WTC11 (cell line): ENCODE measurements at regions not wholly inside any gene's neighbourhood (a gene's known extent, or its start where the extent isn't known, plus 50 kb on each side); places are given as distances from the start of the nearest gene placed in this dataset.

Source experiments
- ATAC-seq: fragments of 200-7000 bp; cut with Tn5 transposase; 2 replicates; pipeline ENCODE4 v1.10.0; 2021; ENCODE audit warnings: mild to moderate bottlenecking, moderate library complexity
- CTCF ChIA-PET: fragments of 300-600 bp; sonication (Branson Sonifier 250); formaldehyde crosslinking; loops from one replicate; lab custom pipeline; 2021; ENCODE audit warnings: antibody characterized with exemption; lab: Charles Lee
- POLR2A ChIA-PET: fragments of 350-600 bp; sonication (Branson Sonifier 250); formaldehyde crosslinking; loops from one replicate; lab custom pipeline; 2021; ENCODE audit warnings: antibody characterized with exemption; lab: Charles Lee
- DNase-seq: peaks from one replicate; pipeline ENCODE4 v3.0.0; 2021; ENCODE audit warnings: low spot score
- H3K27ac Mint-ChIP-seq: 2 replicates; pipeline ENCODE4 v1.8.0; 2021; ENCODE audit warnings: mixed read lengths
- H3K27me3 Mint-ChIP-seq: 2 replicates; pipeline ENCODE4 v1.8.0; 2021; ENCODE audit warnings: low read depth, mild to moderate bottlenecking, moderate library complexity, mixed read lengths
- H3K36me3 Mint-ChIP-seq: 2 replicates; pipeline ENCODE4 v1.8.0; 2021; ENCODE audit warnings: mixed read lengths
- H3K4me1 Mint-ChIP-seq: 2 replicates; pipeline ENCODE4 v1.8.0; 2022; ENCODE audit warnings: mixed read lengths
- H3K4me3 Mint-ChIP-seq: 2 replicates; pipeline ENCODE4 v1.8.0; 2021; ENCODE audit warnings: mild to moderate bottlenecking, moderate library complexity, mixed read lengths
- H3K9me3 Mint-ChIP-seq: 2 replicates; pipeline ENCODE4 v1.8.0; 2021; ENCODE audit warnings: mixed read lengths
- ARID4B ChIP-seq: sonication (generic); formaldehyde crosslinking; IDR thresholded peaks from 2 replicates; pipeline ENCODE4 v1.8.0; 2023; ENCODE audit warnings: missing genetic modification reagents, mild to moderate bottlenecking, borderline replicate concordance
- CREB1 ChIP-seq: sonication (generic); formaldehyde crosslinking; IDR thresholded peaks from 2 replicates; pipeline ENCODE4 v1.8.0; 2023; ENCODE audit warnings: mild to moderate bottlenecking, missing genetic modification reagents
- E2F5 ChIP-seq: sonication (generic); formaldehyde crosslinking; IDR thresholded peaks from 2 replicates; pipeline ENCODE4 v1.8.1; 2022; ENCODE audit warnings: mild to moderate bottlenecking, moderate library complexity, missing genetic modification reagents
- EMX1 ChIP-seq: fragments of 250-450 bp; sonication (Bioruptor Pico); IDR thresholded peaks from 2 replicates; pipeline ENCODE4 v1.8.0; 2021; ENCODE audit warnings: mild to moderate bottlenecking
- ETV6 ChIP-seq: sonication (generic); formaldehyde crosslinking; IDR thresholded peaks from 2 replicates; pipeline ENCODE4 v1.8.1; 2022; ENCODE audit warnings: mild to moderate bottlenecking, missing genetic modification reagents
- IRF1 ChIP-seq: sonication (generic); formaldehyde crosslinking; IDR thresholded peaks from 2 replicates; pipeline ENCODE4 v1.8.0; 2023; ENCODE audit warnings: missing genetic modification reagents
- NFE2L1 ChIP-seq: sonication (generic); formaldehyde crosslinking; IDR thresholded peaks from 2 replicates; pipeline ENCODE4 v1.8.1; 2023; ENCODE audit warnings: missing genetic modification reagents
- ZNF396 ChIP-seq: fragments of 250-450 bp; sonication (Bioruptor Pico); IDR thresholded peaks from 2 replicates; pipeline ENCODE4 v1.8.0; 2021; ENCODE audit warnings: mild to moderate bottlenecking, moderate library complexity, borderline replicate concordance
- TF ChIP-seq, protein P1 (sequence below): sonication (generic); formaldehyde crosslinking; conservative IDR thresholded peaks from 2 replicates; pipeline ENCODE4 v1.8.1; 2023; ENCODE audit warnings: mild to moderate bottlenecking, low read depth, missing genetic modification reagents, moderate library complexity
- TF ChIP-seq, protein P2 (sequence below): sonication (generic); formaldehyde crosslinking; IDR thresholded peaks from 2 replicates; pipeline ENCODE4 v1.8.1; 2022; ENCODE audit warnings: low read depth, mild to moderate bottlenecking, moderate library complexity, missing genetic modification reagents, borderline replicate concordance
- TF ChIP-seq, protein P3 (sequence below): sonication (generic); formaldehyde crosslinking; IDR thresholded peaks from 2 replicates; pipeline ENCODE4 v1.8.1; 2023; ENCODE audit warnings: mild to moderate bottlenecking, missing genetic modification reagents, moderate library complexity
- TF ChIP-seq, protein P4 (sequence below): sonication (generic); formaldehyde crosslinking; IDR thresholded peaks from 2 replicates; pipeline ENCODE4 v1.8.0; 2023; ENCODE audit warnings: mild to moderate bottlenecking, missing genetic modification reagents

GRCh38 chr17:83014297-83014696 lies 65.1 kb upstream of the METRNL start (continued):
- no peak for TF ChIP-seq NFE2L1

DNA sequence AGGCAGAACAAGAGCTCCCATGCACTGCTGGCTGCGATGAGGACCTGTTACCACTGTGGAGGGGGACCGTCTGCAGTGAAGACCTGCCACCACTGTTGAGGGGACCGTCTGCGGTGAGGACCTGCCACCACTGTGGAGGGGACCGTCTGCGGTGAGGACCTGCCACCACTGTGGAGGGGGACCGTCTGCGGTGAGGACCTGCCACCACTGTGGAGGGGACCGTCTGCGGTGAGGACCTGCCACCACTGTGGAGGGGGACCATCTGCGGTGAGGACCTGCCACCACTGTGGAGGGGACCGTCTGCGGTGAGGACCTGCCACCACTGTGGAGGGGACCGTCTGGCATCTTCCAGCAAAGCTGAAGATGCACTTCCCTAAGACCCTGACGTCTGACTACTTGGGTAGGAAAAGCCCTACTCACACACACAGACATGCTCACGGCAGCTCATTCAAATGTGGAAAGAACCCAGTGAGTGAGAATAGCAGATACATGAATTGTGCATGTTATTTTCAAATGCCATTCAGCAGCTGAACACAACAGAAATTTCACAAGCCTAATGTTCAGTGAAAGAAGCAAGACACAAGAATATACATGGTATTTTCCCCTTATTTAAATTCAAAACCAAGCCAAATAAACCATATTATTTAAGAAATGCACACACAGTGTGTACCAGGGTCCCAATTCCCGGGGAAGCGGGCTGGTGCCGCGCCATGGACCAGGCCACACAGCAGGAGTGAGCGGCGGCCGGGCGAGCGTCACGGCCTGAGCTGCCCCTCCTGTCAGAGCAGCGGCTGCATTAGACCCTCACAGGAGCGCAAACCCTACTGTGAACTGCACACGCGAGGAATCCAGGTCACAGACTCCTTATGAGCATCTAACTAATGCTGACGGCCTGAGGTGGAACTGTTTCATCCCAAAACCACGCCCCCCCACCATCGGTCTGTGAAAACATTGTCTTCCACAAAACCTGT lies 64.2 kb upstream of the METRNL start:
- no peak for ATAC-seq
- TF ChIP-seq E2F5 (CRISPR knock-in tag) = no peak
- TF ChIP-seq EMX1 (CRISPR knock-in tag) = no peak
- no peak for TF ChIP-seq CREB1
- no peak for TF ChIP-seq ZNF396
- TF ChIP-seq, protein P1, sequence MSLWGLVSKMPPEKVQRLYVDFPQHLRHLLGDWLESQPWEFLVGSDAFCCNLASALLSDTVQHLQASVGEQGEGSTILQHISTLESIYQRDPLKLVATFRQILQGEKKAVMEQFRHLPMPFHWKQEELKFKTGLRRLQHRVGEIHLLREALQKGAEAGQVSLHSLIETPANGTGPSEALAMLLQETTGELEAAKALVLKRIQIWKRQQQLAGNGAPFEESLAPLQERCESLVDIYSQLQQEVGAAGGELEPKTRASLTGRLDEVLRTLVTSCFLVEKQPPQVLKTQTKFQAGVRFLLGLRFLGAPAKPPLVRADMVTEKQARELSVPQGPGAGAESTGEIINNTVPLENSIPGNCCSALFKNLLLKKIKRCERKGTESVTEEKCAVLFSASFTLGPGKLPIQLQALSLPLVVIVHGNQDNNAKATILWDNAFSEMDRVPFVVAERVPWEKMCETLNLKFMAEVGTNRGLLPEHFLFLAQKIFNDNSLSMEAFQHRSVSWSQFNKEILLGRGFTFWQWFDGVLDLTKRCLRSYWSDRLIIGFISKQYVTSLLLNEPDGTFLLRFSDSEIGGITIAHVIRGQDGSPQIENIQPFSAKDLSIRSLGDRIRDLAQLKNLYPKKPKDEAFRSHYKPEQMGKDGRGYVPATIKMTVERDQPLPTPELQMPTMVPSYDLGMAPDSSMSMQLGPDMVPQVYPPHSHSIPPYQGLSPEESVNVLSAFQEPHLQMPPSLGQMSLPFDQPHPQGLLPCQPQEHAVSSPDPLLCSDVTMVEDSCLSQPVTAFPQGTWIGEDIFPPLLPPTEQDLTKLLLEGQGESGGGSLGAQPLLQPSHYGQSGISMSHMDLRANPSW (CRISPR knock-in tag) = no peak
- no peak for TF ChIP-seq IRF1 (CRISPR knock-in tag)
- Mint-ChIP-seq H3K27ac (no peak overlapping the region), H3K4me3 (no peak overlapping the region), H3K9me3 (no peaks in the 10 kb centered on the region), H3K27me3 (no peaks in the 10 kb centered on the region), H3K4me1 (peaks cover 7% of the 10 kb centered on the region), H3K36me3 (peaks cover 3% of the 10 kb centered on the region; the same call in 1 of the 2 replicates)
- CTCF ChIA-PET = no interaction called here
- no peak for DNase-seq
- POLR2A ChIA-PET = no interaction called here

- Mint-ChIP-seq H3K36me3 (peaks cover 3% of the 10 kb centered on the region; the same call in 1 of the 2 replicates), H3K4me1 (no peaks in the 10 kb centered on the region), H3K27ac (no peak overlapping the region), H3K27me3 (no peaks in the 10 kb centered on the region), H3K4me3 (no peak overlapping the region), H3K9me3 (no peaks in the 10 kb centered on the region)
- DNase-seq (no peak), ATAC-seq (no peak)
- CTCF ChIA-PET = interaction anchor here (0.6 kb wide), 1 partner anchor 238 kb away, joined by 3 read pairs; no protein-coding TSS in a partner anchor
- TF ChIP-seq ARID4B (CRISPR knock-in tag) (no peak), ETV6 (CRISPR knock-in tag) (no peak)
- TF ChIP-seq, protein P2, sequence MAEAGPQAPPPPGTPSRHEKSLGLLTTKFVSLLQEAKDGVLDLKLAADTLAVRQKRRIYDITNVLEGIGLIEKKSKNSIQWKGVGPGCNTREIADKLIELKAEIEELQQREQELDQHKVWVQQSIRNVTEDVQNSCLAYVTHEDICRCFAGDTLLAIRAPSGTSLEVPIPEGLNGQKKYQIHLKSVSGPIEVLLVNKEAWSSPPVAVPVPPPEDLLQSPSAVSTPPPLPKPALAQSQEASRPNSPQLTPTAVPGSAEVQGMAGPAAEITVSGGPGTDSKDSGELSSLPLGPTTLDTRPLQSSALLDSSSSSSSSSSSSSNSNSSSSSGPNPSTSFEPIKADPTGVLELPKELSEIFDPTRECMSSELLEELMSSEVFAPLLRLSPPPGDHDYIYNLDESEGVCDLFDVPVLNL (CRISPR knock-in tag) = no peak
- TF ChIP-seq, protein P3, sequence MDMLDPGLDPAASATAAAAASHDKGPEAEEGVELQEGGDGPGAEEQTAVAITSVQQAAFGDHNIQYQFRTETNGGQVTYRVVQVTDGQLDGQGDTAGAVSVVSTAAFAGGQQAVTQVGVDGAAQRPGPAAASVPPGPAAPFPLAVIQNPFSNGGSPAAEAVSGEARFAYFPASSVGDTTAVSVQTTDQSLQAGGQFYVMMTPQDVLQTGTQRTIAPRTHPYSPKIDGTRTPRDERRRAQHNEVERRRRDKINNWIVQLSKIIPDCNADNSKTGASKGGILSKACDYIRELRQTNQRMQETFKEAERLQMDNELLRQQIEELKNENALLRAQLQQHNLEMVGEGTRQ (CRISPR knock-in tag) = no peak
- TF ChIP-seq, protein P4, sequence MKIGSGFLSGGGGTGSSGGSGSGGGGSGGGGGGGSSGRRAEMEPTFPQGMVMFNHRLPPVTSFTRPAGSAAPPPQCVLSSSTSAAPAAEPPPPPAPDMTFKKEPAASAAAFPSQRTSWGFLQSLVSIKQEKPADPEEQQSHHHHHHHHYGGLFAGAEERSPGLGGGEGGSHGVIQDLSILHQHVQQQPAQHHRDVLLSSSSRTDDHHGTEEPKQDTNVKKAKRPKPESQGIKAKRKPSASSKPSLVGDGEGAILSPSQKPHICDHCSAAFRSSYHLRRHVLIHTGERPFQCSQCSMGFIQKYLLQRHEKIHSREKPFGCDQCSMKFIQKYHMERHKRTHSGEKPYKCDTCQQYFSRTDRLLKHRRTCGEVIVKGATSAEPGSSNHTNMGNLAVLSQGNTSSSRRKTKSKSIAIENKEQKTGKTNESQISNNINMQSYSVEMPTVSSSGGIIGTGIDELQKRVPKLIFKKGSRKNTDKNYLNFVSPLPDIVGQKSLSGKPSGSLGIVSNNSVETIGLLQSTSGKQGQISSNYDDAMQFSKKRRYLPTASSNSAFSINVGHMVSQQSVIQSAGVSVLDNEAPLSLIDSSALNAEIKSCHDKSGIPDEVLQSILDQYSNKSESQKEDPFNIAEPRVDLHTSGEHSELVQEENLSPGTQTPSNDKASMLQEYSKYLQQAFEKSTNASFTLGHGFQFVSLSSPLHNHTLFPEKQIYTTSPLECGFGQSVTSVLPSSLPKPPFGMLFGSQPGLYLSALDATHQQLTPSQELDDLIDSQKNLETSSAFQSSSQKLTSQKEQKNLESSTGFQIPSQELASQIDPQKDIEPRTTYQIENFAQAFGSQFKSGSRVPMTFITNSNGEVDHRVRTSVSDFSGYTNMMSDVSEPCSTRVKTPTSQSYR = no peak
- POLR2A ChIA-PET = no interaction called here
Measured at GRCh38 chr17:83018658-83019193, 60.7 kb upstream of the METRNL start.
